GM12865 (cell line): ENCODE measurements at regions not wholly inside any gene's neighbourhood (a gene's known extent, or its start where the extent isn't known, plus 50 kb on each side); places are given as distances from the start of the nearest gene placed in this dataset.

Experiments used
- DNase-seq: peaks from one replicate; pipeline ENCODE4 v3.0.0; 2010; ENCODE audit warnings: low read depth
- H3K4me3 ChIP-seq: 2 replicates; pipeline ENCODE4 v1.5.1; 2011; ENCODE audit warnings: mild to moderate bottlenecking, low read depth, low read length, control low read depth
- TF ChIP-seq, protein P1 (sequence below): IDR thresholded peaks from 2 replicates; pipeline ENCODE4 v1.5.1; 2011; ENCODE audit warnings: low read length, control low read depth, low read depth, inconsistent platforms; ENCODE audit not compliant: insufficient read depth; ENCODE audit errors: missing control alignments

DNA sequence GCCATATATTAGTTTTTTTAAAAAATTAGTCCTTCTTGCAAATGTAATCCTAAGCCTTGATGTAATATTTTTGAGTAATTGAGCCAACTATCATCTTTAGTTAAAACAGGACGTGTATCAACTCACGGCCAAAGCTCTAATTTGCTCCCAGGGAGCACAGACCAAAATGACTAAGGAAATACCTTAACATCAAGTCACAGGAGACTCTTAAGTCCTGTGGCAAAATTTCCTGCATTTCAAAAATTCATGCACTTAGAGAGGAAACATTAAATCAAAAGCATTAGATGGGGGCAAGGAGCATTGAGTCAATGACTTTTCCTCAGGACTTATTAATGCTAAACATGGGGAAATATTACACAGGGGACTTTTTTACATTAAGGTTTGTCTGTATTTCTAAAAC is 276.0 kb downstream of the MFSD1 start:
- no peak for DNase-seq
- H3K4me3 ChIP-seq = no peak overlapping the region
- TF ChIP-seq, protein P1, sequence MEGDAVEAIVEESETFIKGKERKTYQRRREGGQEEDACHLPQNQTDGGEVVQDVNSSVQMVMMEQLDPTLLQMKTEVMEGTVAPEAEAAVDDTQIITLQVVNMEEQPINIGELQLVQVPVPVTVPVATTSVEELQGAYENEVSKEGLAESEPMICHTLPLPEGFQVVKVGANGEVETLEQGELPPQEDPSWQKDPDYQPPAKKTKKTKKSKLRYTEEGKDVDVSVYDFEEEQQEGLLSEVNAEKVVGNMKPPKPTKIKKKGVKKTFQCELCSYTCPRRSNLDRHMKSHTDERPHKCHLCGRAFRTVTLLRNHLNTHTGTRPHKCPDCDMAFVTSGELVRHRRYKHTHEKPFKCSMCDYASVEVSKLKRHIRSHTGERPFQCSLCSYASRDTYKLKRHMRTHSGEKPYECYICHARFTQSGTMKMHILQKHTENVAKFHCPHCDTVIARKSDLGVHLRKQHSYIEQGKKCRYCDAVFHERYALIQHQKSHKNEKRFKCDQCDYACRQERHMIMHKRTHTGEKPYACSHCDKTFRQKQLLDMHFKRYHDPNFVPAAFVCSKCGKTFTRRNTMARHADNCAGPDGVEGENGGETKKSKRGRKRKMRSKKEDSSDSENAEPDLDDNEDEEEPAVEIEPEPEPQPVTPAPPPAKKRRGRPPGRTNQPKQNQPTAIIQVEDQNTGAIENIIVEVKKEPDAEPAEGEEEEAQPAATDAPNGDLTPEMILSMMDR = no peak

DNA sequence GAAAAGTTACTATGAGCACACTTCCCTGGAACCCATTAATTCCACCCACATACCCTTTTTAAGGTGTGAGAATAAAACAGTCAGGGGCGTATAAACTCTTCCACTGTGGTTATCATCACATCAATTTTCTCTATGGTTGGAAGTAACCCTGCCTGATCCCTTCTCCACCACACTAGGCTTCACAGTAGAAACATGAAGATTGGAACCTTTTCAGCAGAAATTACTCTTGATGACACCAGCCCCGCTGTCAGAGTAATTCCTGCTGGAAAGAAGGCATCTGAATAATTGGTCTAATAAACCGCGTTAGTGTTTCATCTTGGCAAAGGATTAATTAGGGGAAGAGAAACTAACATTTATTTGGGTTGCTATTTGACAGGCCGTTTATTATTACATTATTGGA is 278.4 kb downstream of the MFSD1 start:
- TF ChIP-seq, protein P1 = no peak
- H3K4me3 ChIP-seq = no peak overlapping the region
- no peak for DNase-seq

DNA sequence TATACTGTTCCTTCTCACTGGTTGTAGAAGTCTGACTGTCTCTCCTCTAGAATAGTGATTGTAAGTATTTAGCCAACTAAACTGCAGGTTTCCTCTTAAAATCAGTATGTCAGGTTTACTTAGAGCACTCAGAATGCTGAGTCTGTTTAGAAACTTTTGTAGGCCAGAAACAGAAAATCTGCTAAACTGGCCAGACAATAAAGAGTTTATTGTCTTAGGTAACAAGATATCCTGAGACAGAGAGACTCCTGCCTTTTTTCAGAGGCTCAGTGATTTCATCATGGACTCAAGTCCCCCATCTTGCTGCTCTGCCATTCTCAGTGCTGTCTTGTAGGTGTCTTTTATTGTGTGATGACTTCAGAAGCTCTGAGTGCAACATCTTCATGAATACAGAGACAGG is 279.0 kb downstream of the MFSD1 start:
- no peak overlapping the region for H3K4me3 ChIP-seq
- no peak for DNase-seq
- TF ChIP-seq, protein P1 = no peak

DNA sequence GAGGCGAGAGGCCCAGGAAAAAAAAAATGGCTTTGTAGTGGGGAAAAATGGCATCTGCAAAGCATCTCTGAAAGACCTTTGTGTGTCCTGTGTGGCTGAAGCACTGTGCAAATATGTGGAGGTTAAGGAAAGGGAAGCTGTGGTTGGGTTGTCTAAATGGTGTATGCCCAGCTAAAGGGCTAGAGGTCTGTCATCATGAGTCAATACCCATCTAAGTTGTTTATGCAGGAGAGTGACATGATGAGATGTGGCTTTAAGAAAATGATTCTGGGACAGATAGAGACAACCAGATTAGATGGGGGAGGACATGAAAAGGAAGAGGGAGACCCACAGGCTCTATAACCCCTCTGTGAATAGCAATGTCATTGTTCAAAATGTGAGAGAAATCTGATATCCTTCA is 280.7 kb downstream of the MFSD1 start:
- no peak overlapping the region for H3K4me3 ChIP-seq
- TF ChIP-seq, protein P1 = no peak
- no peak for DNase-seq

DNA sequence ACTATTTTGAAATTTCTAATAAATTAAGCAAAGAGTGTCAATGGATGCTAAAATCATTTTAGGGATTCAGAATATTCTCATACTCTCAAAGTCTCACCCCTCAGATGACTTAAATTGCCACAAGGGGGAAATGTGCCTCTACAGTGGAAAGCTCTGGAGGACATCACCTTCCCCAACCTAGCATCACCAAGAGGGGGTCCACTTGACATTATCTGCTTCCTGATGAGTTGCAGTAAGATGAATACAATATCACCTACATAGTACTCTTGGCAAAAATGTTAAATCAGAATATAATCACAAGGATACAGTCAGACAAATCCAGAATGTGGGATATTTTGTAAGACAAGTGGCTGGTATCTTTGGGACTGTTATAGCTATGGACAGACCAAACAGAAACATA is 290.1 kb downstream of the MFSD1 start:
- TF ChIP-seq, protein P1 = no peak
- no peak overlapping the region for H3K4me3 ChIP-seq
- DNase-seq = no peak

DNA sequence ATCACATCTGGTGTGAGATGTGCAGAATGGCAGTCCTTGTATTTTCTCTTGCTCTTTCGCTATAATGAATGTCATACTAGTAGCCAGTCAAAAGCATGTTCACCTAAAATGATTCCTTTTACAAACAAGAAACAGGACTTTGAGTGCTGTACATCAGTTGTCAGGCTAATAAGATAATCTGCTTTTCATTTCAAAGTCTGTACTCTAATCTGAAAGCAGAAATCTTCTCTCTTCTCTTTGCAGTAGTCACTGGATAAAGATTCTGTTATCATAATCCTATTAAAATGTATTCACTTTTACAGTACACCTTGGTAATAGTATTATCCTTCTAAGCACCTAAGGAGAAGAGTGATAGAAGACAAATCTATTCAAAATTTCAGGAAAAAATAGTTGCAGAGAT is 300.1 kb downstream of the MFSD1 start:
- no peak overlapping the region for H3K4me3 ChIP-seq
- TF ChIP-seq, protein P1 = no peak
- DNase-seq = no peak

DNA sequence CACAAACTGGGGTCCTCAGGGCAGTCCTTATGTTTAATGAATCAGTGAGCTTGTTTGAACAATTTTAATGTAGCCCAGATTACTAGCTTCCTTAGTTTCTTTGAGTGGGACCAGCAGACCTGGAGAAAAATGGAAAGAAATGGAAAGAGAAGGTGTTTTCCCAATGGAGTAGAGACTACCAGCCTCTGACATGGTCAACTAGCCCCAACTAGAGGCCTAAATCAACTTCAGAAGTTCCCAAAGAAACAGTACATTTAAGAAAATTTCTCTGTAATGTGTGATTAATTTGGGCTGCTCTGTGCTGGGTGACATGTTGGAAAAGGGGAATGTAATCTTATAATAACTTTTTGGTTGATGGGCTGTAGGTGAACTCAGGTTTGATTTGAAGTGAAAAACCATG is 310.9 kb downstream of the MFSD1 start:
- no peak overlapping the region for H3K4me3 ChIP-seq
- TF ChIP-seq, protein P1 = no peak
- DNase-seq = no peak
